Fibroblast of skin of back (primary cell): ENCODE measurements at regions not wholly inside any gene's neighbourhood (a gene's known extent, or its start where the extent isn't known, plus 50 kb on each side); places are given as distances from the start of the nearest gene placed in this dataset.

Experiments
- DNase-seq: peaks from one replicate; pipeline ENCODE4 v3.0.0-alpha.2; 2013

- no peak for DNase-seq
Observed at GRCh38 chr11:120032766-120033390, 105.0 kb downstream of the TRIM29 start.

- no peak for DNase-seq
Observed at GRCh38 chr11:120031612-120032600, 106.0 kb downstream of the TRIM29 start.

GRCh38 chr11:120031156-120031555, 106.8 kb downstream of the TRIM29 start:
- DNase-seq = no peak

- DNase-seq = no peak
Observed at GRCh38 chr11:120030411-120030810, 107.5 kb downstream of the TRIM29 start.

GRCh38 chr11:120029321-120029720, 108.6 kb downstream of the TRIM29 start:
- DNase-seq = no peak

- no peak for DNase-seq
Observed at GRCh38 chr11:120028897-120029258, 109.0 kb downstream of the TRIM29 start.

GRCh38 chr11:120028181-120028896, 109.6 kb downstream of the TRIM29 start:
- no peak for DNase-seq

- no peak for DNase-seq
Observed at GRCh38 chr11:120027546-120028180, 110.2 kb downstream of the TRIM29 start.

- no peak for DNase-seq
Observed at GRCh38 chr11:120025606-120026335, 112.1 kb downstream of the TRIM29 start.

- DNase-seq = no peak
Observed at GRCh38 chr11:120024586-120024985, 113.3 kb downstream of the TRIM29 start.

GRCh38 chr11:120024046-120024445, 113.9 kb downstream of the TRIM29 start:
- DNase-seq = no peak

- no peak for DNase-seq
Observed at GRCh38 chr11:120023551-120023950, 114.4 kb downstream of the TRIM29 start.

- no peak for DNase-seq
Observed at GRCh38 chr11:120023120-120023519, 114.8 kb downstream of the TRIM29 start.

- DNase-seq = no peak
Observed at GRCh38 chr11:120022617-120023016, 115.3 kb downstream of the TRIM29 start.

GRCh38 chr11:120021978-120022377, 115.9 kb downstream of the TRIM29 start:
- no peak for DNase-seq

- no peak for DNase-seq
Observed at GRCh38 chr11:120021391-120021953, 116.4 kb downstream of the TRIM29 start.

- DNase-seq = no peak
Observed at GRCh38 chr11:120020981-120021380, 116.9 kb downstream of the TRIM29 start.

GRCh38 chr11:120020486-120020885, 117.4 kb downstream of the TRIM29 start:
- DNase-seq = no peak

- no peak for DNase-seq
Observed at GRCh38 chr11:120019191-120019590, 118.7 kb downstream of the TRIM29 start.

GRCh38 chr11:120017582-120018150, 120.2 kb downstream of the TRIM29 start:
- no peak for DNase-seq
